ENCODE measurements at regions not wholly inside any gene's neighbourhood (a gene's known extent, or its start where the extent isn't known, plus 50 kb on each side); places are given as distances from the start of the nearest gene placed in this dataset.
"Not testable (repeated sequence)": the region's sequence is repeated elsewhere in the genome, so short reads cannot be mapped to it uniquely, and the experiment has no call there.

- DNase-seq (ENCODE audit: low read depth) = no peak
- no peak for FAIRE-seq
- Histone ChIP-seq H3K27me3 (ENCODE audit: control insufficient read depth, insufficient read depth, low read length) (no peaks in the 10 kb centered on the region), H3K36me3 (ENCODE audit: control insufficient read depth, insufficient read depth, low read length) (no peaks in the 10 kb centered on the region), H3K4me3 (ENCODE audit: low read depth, low read length) (no peak overlapping the region)
- TF ChIP-seq, protein P1, sequence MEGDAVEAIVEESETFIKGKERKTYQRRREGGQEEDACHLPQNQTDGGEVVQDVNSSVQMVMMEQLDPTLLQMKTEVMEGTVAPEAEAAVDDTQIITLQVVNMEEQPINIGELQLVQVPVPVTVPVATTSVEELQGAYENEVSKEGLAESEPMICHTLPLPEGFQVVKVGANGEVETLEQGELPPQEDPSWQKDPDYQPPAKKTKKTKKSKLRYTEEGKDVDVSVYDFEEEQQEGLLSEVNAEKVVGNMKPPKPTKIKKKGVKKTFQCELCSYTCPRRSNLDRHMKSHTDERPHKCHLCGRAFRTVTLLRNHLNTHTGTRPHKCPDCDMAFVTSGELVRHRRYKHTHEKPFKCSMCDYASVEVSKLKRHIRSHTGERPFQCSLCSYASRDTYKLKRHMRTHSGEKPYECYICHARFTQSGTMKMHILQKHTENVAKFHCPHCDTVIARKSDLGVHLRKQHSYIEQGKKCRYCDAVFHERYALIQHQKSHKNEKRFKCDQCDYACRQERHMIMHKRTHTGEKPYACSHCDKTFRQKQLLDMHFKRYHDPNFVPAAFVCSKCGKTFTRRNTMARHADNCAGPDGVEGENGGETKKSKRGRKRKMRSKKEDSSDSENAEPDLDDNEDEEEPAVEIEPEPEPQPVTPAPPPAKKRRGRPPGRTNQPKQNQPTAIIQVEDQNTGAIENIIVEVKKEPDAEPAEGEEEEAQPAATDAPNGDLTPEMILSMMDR (IDR thresholded peaks at IDR 0.05; ENCODE audit: insufficient read depth, low read length, severe bottlenecking) = no peak
Measured at GRCh38 chr11:38524945-38525344, 1926.9 kb upstream of the RAG2 start.

- TF ChIP-seq, protein P1 (IDR thresholded peaks at IDR 0.05; ENCODE audit: insufficient read depth, low read length, severe bottlenecking) = no peak
- Histone ChIP-seq H3K27me3 (ENCODE audit: control insufficient read depth, insufficient read depth, low read length) (no peaks in the 10 kb centered on the region), H3K36me3 (ENCODE audit: control insufficient read depth, insufficient read depth, low read length) (no peaks in the 10 kb centered on the region), H3K4me3 (ENCODE audit: low read depth, low read length) (no peak overlapping the region)
- FAIRE-seq (no peak), DNase-seq (ENCODE audit: low read depth) (no peak)
Measured at GRCh38 chr11:38517991-38518390, 1920.0 kb upstream of the RAG2 start.

GRCh38 chr11:38512830-38513229 is 1914.8 kb upstream of the RAG2 start:
- H3K27me3 ChIP-seq (ENCODE audit: control insufficient read depth, insufficient read depth, low read length); FAIRE-seq: not testable (repeated sequence)

GRCh38 chr11:38510041-38510440 is 1912.0 kb upstream of the RAG2 start:
- TF ChIP-seq, protein P1 (IDR thresholded peaks at IDR 0.05; ENCODE audit: insufficient read depth, low read length, severe bottlenecking) = no peak
- Histone ChIP-seq H3K4me3 (ENCODE audit: low read depth, low read length) (no peak overlapping the region), H3K27me3 (ENCODE audit: control insufficient read depth, insufficient read depth, low read length) (no peaks in the 10 kb centered on the region), H3K36me3 (ENCODE audit: control insufficient read depth, insufficient read depth, low read length) (no peaks in the 10 kb centered on the region)
- no peak for DNase-seq (ENCODE audit: low read depth)
- no peak for FAIRE-seq

More at GRCh38 chr11:38512830-38513229, 1914.8 kb upstream of the RAG2 start:
- not testable (repeated sequence) for H3K36me3 ChIP-seq (ENCODE audit: control insufficient read depth, insufficient read depth, low read length); H3K4me3 ChIP-seq (ENCODE audit: low read depth, low read length); DNase-seq (ENCODE audit: low read depth)

- TF ChIP-seq, protein P1 (IDR thresholded peaks at IDR 0.05; ENCODE audit: insufficient read depth, low read length, severe bottlenecking) = no peak
- DNase-seq (ENCODE audit: low read depth) (no peak), FAIRE-seq (no peak)
Measured at GRCh38 chr11:38503876-38504275, 1905.8 kb upstream of the RAG2 start.

GRCh38 chr11:38498721-38499120 is 1900.7 kb upstream of the RAG2 start:
- DNase-seq (ENCODE audit: low read depth) = peak; percentile 4
- no peak for FAIRE-seq
- TF ChIP-seq, protein P1 (IDR thresholded peaks at IDR 0.05; ENCODE audit: insufficient read depth, low read length, severe bottlenecking) = no peak
- no peak overlapping the region for H3K4me3 ChIP-seq (ENCODE audit: low read depth, low read length)
- no peaks in the 10 kb centered on the region for H3K36me3 ChIP-seq (ENCODE audit: control insufficient read depth, insufficient read depth, low read length)
- no peaks in the 10 kb centered on the region for H3K27me3 ChIP-seq (ENCODE audit: control insufficient read depth, insufficient read depth, low read length)

More at GRCh38 chr11:38503876-38504275, 1905.8 kb upstream of the RAG2 start:
- H3K27me3 ChIP-seq (ENCODE audit: control insufficient read depth, insufficient read depth, low read length) = no peaks in the 10 kb centered on the region
- H3K4me3 ChIP-seq (ENCODE audit: low read depth, low read length) = no peak overlapping the region
- no peaks in the 10 kb centered on the region for H3K36me3 ChIP-seq (ENCODE audit: control insufficient read depth, insufficient read depth, low read length)

All from bronchial epithelial cell (primary cell).